K562 (cell line): ENCODE measurements at regions not wholly inside any gene's neighbourhood (a gene's known extent, or its start where the extent isn't known, plus 50 kb on each side); places are given as distances from the start of the nearest gene placed in this dataset.

Source experiments
- ATAC-seq: fragments of 200-7000 bp; cut with Tn5 transposase; 3 replicates; pipeline ENCODE4 v1.9.1; 2020; ENCODE audit warnings: moderate library complexity
- BruUV-seq: library from RNA; stranded (reverse); fragments of 400-500 nt; replicated peaks from 2 replicates; lab custom pipeline; 2021; lab: Mats Ljungman, UMichigan
- CTCF ChIA-PET: fragments of 300-600 bp; formaldehyde crosslinking; extraction: SDS; loops from one replicate; lab custom pipeline; 2021; ENCODE audit warnings: low intra/inter-chr PET ratio; lab: Yijun Ruan, JAX
- POLR2A ChIA-PET: fragments of 300-600, 350-650 bp; sonication (Branson Sonifier 250); formaldehyde crosslinking; extraction: SDS; loops from one replicate; lab custom pipeline; 2021; ENCODE audit warnings: antibody characterized with exemption, inconsistent platforms; lab: Yijun Ruan, JAX
- DNase-seq, 4 experiments: peaks; one replicate each; pipeline versions ENCODE4 v3.0.0 to v3.0.0-alpha.2; 2011 to 2018; ENCODE audit warnings: low spot score in 3 of 4, mixed read lengths in 3 of 4; ENCODE audit errors: extremely low read depth in 1 of 4
- FAIRE-seq: peaks from 2 replicates; lab custom pipeline; 2011; peaks lifted over from hg19 to GRCh38; lab: Jason Lieb, UNC
- H2AFZ ChIP-seq: 2 replicates; pipeline ENCODE4 v1.6.0; 2011; ENCODE audit warnings: low read depth, low read length, control low read depth, inconsistent platforms
- H3K27ac ChIP-seq: fragments of 200-600 bp; 3 replicates; pipeline ENCODE4 v1.8.0; 2011; ENCODE audit warnings: low read depth, mild to moderate bottlenecking, control low read depth, inconsistent platforms, low read length, moderate library complexity, mixed read lengths; ENCODE audit errors: extremely low read depth
- H3K27me3 ChIP-seq, 2 experiments: fragments of 300-600 bp in 1 of 2; 2 replicates in 1 of 2; 3 replicates in 1 of 2; pipeline versions ENCODE4 v1.6.0 to v1.8.0; 2011; ENCODE audit warnings: inconsistent platforms in 2 of 2, low read length in 2 of 2, mild to moderate bottlenecking in 1 of 2, mixed read lengths in 1 of 2, moderate library complexity in 1 of 2; ENCODE audit not compliant: control insufficient read depth in 2 of 2, insufficient read depth in 2 of 2
- H3K36me3 ChIP-seq: fragments of 300-600 bp; 3 replicates; pipeline ENCODE4 v1.8.0; 2011; ENCODE audit warnings: mild to moderate bottlenecking, low read length, inconsistent platforms; ENCODE audit not compliant: control insufficient read depth, insufficient read depth
- H3K4me1 ChIP-seq, 2 experiments: fragments of 200-600 bp in 1 of 2; replicated peaks in 1 of 2; 2 replicates in 1 of 2; 3 replicates in 1 of 2; pipeline versions ENCODE4 v1.5.1 to v1.8.0; 2011; ENCODE audit warnings: inconsistent platforms in 2 of 2, low read length in 2 of 2, mild to moderate bottlenecking in 1 of 2, mixed read lengths in 1 of 2, moderate library complexity in 1 of 2; ENCODE audit not compliant: control insufficient read depth in 2 of 2, insufficient read depth in 2 of 2
- H3K4me2 ChIP-seq: 2 replicates; pipeline ENCODE4 v1.6.1; 2011; ENCODE audit warnings: low read length, control low read depth, inconsistent platforms, mixed read lengths; ENCODE audit not compliant: insufficient read depth
- H3K4me3 ChIP-seq: fragments of 200-600 bp; sonication (generic), shearing (Covaris generic); 2 replicates; pipeline ENCODE4 v1.5.1; 2016; ENCODE audit warnings: control low read depth, inconsistent platforms
- H3K79me2 ChIP-seq: fragments of 200-600 bp; 3 replicates; pipeline ENCODE4 v1.8.0; 2011; ENCODE audit warnings: low read length, inconsistent platforms; ENCODE audit not compliant: control insufficient read depth, insufficient read depth
- H3K9ac ChIP-seq, 2 experiments: 2 replicates each; pipeline versions ENCODE4 v1.6.0 to v1.6.1; 2011; ENCODE audit warnings: low read depth in 2 of 2, low read length in 2 of 2, control low read depth in 1 of 2, inconsistent platforms in 1 of 2, mild to moderate bottlenecking in 1 of 2, mixed read lengths in 1 of 2; ENCODE audit not compliant: insufficient read depth in 1 of 2
- H3K9me1 ChIP-seq: one replicate; pipeline ENCODE4 v1.6.0; 2011; ENCODE audit warnings: inconsistent platforms, mild to moderate bottlenecking, low read length, moderate library complexity; ENCODE audit not compliant: control insufficient read depth, insufficient read depth
- H3K9me3 ChIP-seq: replicated peaks from 2 replicates; pipeline ENCODE4 v1.5.1; 2011; ENCODE audit warnings: low read depth, low read length, inconsistent platforms; ENCODE audit not compliant: control insufficient read depth, insufficient read depth
- H4K20me1 ChIP-seq: replicated peaks from 2 replicates; pipeline ENCODE4 v1.6.1; 2011; ENCODE audit warnings: low read length, inconsistent platforms, mixed read lengths; ENCODE audit not compliant: control insufficient read depth, insufficient read depth
- ARHGAP35 ChIP-seq: fragments of 450-650 bp; IDR thresholded peaks from 2 replicates; pipeline ENCODE4 v1.6.1; 2018; ENCODE audit not compliant: partially characterized antibody
- EP400 ChIP-seq: fragments of 450-650 bp; IDR thresholded peaks from 2 replicates; pipeline ENCODE4 v1.6.1; 2017; ENCODE audit warnings: antibody characterized with exemption, mild to moderate bottlenecking, moderate library complexity
- ERF ChIP-seq: fragments of 450-650 bp; formaldehyde crosslinking; IDR thresholded peaks from 2 replicates; pipeline ENCODE4 v1.4.0; 2020; ENCODE audit warnings: mild to moderate bottlenecking, mixed read lengths
- ZBED1 ChIP-seq: IDR thresholded peaks from 2 replicates; pipeline ENCODE4 v1.6.1; 2014
- ZNF282 ChIP-seq: sonication (generic); formaldehyde crosslinking; IDR thresholded peaks from 2 replicates; pipeline ENCODE4 v1.8.1; 2023; ENCODE audit warnings: missing genetic modification reagents
- WGBS: fragments of 100-300 bp; shearing (Covaris generic); methylation state at CpG from one replicate; pipeline ENCODE4 v1.1.6; 2016; ENCODE audit warnings: low coverage, mixed read lengths; ENCODE audit not compliant: insufficient coverage; ENCODE audit errors: missing lambda C conversion rate; 5-methylcytosine and 5-hydroxymethylcytosine counted together
- in situ Hi-C: fragments of 300-500 bp; cut with MboI; formaldehyde crosslinking; loops from 4 replicates; pipeline ENCODE4 v1.15.0; 2018; ENCODE audit warnings: inconsistent platforms, mixed read lengths
- intact Hi-C: fragments of 100-400 bp; cut with micrococcal nuclease; formaldehyde crosslinking; loops from 2 replicates; pipeline ENCODE4 v1.14.2; 2022
- TF ChIP-seq, protein P1 (sequence below): sonication (generic); formaldehyde crosslinking; IDR thresholded peaks from 2 replicates; pipeline ENCODE4 v1.8.1; 2023; ENCODE audit warnings: mild to moderate bottlenecking, missing genetic modification reagents

DNA sequence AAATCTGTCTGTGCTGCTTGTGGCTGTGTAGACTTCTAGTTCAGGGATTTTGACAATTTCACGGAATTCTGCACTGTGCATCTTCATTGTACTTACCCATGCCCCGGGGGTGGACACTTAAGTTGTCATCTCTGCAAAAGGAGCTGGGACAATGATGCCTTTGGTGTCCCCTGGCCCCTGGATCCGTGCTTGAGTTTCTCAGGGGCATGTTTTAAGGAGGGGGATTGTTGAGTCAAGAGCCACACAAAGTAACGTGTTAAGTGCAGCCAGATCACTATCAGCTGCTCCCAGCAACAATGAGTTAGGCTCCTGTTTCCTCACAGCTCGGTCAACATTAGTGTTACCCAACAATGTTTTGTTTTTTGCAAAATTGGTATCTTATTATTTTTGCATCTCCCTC is 305.0 kb upstream of the DIO3 start:
- POLR2A ChIA-PET = no interaction called here
- ATAC-seq = no peak
- Histone ChIP-seq H3K27ac (no peak overlapping the region), H3K36me3 (no peaks in the 10 kb centered on the region), H3K4me2 (no peak overlapping the region), H3K4me1 (no peaks in the 10 kb centered on the region), H3K27me3 (peaks cover 3 to 38% of the 10 kb centered on the region in 2 experiments; a peak in 3 of 5 replicates), H3K9me1 (no peaks in the 10 kb centered on the region), H2AFZ (no peak overlapping the region), H3K9me3 (no peaks in the 10 kb centered on the region), H3K79me2 (no peaks in the 10 kb centered on the region)
- intact Hi-C loops = no loop called here
- in situ Hi-C loops = no loop called here
- no peak for FAIRE-seq
- BruUV-seq = no TSS peak
- CTCF ChIA-PET = no interaction called here
- WGBS = 1% methylated on average over 5 of the region's 5 CpGs
- TF ChIP-seq ARHGAP35 = no peak
- TF ChIP-seq, protein P1, sequence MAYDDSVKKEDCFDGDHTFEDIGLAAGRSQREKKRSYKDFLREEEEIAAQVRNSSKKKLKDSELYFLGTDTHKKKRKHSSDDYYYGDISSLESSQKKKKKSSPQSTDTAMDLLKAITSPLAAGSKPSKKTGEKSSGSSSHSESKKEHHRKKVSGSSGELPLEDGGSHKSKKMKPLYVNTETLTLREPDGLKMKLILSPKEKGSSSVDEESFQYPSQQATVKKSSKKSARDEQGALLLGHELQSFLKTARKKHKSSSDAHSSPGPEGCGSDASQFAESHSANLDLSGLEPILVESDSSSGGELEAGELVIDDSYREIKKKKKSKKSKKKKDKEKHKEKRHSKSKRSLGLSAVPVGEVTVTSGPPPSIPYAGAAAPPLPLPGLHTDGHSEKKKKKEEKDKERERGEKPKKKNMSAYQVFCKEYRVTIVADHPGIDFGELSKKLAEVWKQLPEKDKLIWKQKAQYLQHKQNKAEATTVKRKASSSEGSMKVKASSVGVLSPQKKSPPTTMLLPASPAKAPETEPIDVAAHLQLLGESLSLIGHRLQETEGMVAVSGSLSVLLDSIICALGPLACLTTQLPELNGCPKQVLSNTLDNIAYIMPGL = no peak
- TF ChIP-seq ERF (CRISPR knock-in tag) = no peak
- TF ChIP-seq ZBED1 = no peak
- TF ChIP-seq ZNF282 (CRISPR knock-in tag) = no peak
- no peak for TF ChIP-seq EP400
- TF ChIP-seq, all 486 proteins: peak for 0
- Histone ChIP-seq H4K20me1 (no peaks in the 10 kb centered on the region; the same call in 1 of the 2 replicates), H3K4me3 (no peak overlapping the region), H3K9ac (no peak overlapping the region)
- DNase-seq = no peak
